CD4-positive, alpha-beta T cell treated with Interleukin-6 for 4 hours (primary cell): ENCODE measurements at regions not wholly inside any gene's neighbourhood (a gene's known extent, or its start where the extent isn't known, plus 50 kb on each side); places are given as distances from the start of the nearest gene placed in this dataset.

Experiments
- DNase-seq: peaks from one replicate; pipeline ENCODE4 v3.0.0-alpha.2; 2020; ENCODE audit warnings: mixed read lengths

DNA sequence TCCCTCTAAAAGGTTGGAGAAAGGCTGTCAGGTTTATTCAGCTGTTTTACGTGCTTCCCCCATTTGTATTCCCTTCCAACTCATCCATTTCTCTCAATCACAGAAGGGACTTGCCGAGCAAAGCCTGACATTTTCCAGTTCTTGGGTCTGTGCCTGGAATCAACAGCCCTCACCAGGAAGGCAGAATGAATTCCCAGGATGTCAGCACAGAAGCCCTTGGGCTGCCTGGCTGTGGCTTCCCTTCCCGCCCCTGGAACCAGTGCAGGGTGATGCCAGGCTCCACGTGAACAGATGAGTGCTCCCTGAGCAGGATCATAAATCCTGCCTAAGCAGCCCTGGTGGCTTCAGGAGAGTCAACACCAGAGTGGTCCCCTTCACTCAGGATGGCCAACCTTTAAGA is 86.1 kb upstream of the CD83 start:
- no peak for DNase-seq

DNA sequence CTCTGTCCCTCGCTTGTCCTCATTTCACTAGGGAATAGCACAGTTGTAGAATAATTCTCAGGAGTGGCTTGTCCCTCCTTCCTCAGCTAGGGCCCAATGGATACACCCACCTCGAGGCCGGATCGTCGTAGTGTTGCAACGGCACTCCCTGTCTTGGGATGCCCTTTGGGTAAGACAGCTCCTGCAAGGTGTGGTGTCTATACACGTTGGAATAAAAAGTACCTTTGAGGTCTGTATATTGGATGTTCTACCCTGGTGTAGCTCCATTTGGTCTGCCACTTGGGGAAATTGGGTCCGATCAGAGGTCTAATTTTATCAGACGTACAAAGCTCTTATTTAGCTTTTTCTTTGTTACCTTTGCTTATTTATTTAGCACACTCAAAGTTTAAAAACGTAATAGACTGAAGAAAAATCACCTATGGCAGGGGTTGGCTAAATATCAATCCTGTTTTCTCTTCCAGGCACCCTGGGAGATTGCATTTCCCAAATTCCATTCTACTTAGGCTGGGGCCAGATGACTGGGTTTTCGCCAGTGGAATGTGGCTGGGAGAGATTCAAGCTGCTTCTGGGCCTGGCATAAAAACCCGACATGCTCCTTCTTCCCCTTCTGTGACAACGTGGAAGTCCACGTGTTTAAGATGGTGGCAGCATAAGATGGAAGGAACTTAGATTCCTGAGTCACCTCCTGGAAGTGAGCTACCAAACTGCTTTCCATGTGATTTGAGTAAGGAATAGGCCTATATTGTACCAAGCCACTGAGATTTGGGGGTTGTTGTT is 82.3 kb upstream of the CD83 start:
- no peak for DNase-seq

DNA sequence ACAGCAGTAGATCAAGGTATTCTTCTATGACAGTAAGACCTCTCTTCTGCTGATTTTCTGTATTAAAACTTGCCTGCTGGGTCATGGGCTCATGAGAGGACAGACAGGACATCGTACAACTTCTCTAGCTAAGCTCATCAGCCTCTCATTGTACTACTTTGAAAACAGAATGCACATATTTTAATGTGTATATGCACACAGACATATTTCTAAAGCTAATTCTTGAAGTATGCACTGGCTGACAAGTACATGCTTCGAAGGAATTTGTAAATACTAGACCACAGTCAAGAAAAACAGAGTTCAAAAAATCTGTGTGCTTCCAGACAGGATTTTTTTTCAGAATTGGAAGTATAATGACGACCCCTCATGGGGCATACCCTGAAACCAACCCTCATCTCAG is 81.7 kb upstream of the CD83 start:
- no peak for DNase-seq

DNA sequence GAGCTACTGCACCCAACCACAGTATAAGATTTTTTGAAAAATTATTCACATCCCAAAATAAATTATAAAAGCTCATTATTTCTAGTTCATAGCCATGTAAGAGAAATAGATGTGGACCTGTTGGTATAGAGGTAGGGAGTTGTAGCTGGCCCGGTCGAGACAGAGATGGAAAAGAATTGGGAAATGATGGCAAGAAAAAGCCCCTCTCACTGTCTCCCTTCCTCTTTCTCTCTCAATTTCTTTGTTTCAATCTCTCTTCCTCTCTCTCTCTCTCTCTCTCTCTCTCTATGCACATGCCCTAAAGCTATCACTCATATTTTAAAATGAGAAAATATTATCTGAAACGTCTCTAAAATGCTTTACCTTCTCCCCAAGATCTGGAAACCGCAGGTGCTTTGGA is 80.7 kb upstream of the CD83 start:
- no peak for DNase-seq

DNA sequence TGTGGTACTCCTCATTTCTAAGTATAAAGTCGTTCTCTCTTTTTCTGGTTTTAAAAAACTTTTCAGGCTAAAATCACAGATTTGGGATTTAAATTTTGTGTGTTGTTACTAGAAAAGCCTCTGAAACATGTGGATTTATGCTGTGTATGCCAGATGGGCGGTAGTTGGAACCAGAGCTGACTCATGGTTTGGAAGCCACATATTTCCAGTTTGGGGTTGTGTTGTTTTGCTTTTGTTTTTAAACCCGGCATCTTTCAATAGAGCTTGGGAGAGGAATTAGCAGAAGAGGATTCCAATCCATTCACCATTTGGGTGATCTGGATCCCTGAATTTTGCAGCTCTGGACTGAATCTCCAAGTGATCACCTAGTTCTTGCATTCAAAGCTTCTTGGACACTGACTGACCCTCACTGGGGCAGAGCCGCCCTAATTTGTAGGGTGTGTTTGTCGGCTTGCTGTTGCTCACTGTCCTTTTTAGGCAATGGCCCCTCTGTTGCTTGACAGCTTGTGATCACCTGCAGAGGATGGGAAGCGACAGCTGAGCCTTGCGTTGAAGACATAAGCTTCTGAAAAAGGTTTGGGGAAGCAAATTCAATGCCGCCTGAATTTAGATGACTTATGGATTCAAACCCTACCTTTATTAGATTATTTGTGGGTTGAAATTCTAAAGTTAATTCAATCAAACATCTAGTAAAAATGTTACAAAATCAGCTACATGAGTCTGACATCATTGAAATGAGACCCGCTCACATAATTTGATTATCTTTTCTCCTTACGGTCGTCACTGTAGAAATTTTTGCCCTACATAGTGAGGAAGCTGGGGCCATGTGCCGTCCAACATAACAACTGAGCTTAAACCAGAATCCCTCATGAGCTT is 79.9 kb upstream of the CD83 start:
- DNase-seq: no peak

DNA sequence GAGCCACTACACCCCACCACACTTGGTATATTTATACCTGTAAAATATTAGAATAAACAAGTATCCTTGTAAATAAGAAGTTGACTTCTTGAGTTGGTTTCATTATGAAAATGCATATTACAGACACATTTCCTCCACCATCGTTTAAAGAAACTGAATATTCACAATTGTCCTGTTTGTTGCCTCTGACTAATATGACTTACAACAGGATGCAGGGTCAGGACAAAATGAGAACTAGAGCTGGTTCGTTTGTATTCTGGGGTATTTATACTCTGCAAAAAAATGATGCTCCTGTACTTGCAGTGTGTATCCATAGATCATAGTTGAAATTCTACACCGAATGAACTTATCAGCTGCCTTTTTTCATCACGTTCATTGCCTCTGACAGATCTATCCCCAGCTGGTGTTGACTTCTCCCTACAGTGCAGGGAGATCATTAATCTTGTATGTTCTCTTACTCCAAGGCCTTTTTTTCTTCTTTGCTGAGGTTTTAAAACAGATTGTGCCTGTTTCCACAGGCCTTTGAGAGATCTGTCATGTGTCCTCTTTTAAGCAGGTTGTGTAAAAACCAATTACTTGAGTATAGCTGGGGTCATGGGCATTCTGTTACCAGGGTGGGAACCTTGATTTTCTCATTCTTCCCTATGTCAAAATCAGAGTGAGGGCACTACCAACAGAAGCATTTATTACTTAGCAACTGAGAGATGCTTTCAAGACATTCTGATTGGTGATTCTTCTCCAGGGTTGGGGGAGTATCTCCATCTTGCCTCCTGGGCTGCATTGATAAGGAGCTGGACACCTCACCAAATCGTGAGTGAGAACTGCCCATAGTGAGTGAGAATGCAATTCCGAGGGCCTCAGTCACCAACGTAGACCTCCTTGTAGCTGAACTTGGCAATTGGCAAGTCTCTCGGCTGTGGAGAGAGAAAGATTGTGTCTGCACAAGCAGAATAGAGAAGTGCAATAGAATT is 78.8 kb upstream of the CD83 start:
- no peak for DNase-seq

DNA sequence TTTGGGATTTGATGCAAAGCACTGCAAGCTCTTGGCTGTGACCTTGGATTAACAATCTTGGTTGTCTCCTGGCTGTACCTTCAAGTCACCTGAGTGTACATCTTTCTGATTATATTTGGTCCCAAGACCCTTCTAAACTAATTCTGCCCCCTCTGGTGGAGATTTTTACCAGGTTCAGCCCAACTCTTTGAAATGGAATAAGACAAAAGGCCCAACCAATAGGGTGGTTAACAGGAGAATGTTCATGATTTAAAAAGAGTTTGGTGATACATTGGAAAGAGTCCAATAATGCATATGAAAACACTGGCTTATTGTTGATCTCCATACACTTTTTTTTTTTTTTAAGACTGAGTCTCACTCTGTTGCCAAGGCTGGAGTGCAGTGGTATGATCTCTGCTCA is 77.5 kb upstream of the CD83 start:
- no peak for DNase-seq

DNA sequence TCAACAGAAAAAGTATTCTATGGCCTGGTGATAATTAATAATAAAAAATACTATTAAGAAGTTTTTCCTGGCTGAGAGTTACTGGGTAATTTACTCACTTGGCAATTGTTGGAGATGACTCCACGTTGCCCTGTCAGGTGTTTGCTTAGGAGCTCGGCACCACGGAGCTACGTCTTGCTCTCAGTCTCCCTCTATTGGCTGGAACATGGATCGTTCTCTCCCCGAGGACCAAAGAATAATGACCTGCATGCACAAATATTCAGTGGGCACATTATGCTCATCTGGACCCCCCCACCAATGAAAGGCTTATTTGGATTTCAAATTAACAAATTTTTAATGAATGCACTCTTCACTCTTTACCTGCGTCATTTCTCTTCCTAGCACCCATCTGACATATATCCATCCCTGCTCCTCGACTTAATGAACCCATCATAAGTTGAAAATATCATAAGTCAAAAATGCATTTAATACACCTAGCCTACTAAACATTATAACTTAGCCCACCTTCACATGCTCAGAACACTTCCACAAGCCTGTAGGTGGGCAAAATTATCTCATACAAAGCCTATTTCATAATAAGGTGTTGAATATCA is 71.0 kb upstream of the CD83 start:
- DNase-seq: peak; percentile 40

DNA sequence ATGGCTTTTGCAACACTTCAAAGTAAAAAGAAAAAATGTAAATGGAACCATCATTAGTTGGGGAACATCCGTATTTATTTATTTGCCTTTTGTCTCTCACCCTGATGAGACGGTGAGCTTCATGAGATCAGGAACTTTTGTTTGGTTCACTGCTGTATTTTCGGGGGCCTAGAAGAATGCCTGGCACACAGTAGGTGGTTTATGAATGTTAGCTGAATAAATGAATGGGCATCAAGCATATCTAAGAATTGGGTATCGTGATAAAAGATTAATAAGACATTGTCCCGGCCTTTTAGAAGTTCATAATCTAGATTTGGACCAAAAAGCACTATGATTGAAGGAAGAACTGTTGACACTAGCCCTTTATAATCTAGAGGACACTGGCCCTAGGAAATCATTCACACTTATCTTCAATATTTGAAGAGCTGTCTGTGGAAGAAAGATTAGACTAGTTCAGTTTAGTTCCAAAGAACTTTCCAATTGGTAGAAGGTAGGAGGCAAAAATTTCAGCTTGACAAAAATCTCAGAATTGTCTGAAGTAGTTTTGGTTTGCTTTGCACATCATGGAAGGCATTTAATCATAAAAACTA is 70.3 kb upstream of the CD83 start:
- DNase-seq: no peak

DNA sequence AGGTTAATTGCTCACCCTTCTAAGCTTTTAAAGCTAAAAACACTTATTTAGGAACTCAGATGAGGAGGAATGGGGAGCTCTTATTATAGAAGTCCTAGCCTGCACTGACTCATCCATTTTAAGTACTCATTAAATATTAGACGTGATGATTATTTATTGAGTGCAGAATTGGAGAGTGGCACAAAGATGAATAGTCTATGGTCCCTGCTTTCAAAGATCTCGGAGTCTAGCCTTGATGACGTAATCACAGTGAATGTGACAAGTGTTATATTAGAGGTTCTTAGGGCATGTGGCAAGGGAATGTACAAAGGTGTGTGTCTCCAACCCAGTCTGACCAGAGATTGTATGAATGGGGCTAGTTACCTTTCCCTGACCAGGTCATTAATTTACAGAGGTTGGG is 68.7 kb upstream of the CD83 start:
- no peak for DNase-seq

DNA sequence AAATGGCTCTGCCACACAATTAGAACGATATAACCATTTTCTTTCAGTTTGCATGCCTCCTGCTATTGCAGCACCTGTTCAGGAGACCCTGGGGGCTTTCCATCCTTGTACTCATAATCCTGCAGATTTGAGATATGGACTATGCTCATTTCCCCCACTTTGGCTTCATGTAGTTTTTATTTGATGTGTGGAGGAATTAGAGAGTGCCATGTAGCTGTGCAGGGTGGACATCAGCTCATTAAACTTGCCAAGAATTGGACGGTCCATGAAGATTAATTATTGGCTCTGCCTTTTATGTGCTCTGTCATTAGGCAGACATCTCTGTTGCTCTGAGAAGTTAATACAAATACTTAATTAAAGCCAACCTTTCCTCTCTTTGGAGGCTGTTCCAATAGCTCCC is 66.2 kb upstream of the CD83 start:
- DNase-seq: no peak

DNA sequence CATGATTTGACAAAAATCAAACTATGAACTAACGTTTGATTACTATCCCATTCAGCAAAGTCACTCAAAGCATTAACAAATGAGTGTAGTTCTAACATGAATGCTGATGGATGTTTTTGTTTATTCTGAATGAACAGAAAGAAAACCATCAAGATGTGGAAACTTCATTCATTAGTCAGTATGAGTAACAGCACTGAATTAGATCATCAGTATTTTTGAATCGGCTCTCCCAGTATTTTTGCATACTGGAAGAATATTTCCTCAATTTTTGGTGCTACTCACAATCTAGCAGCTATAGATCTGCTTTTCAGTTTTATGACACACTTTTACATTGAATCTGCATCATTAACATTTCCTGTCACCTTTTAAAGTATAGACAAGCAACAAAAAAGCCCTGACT is 63.8 kb upstream of the CD83 start:
- DNase-seq: no peak

DNA sequence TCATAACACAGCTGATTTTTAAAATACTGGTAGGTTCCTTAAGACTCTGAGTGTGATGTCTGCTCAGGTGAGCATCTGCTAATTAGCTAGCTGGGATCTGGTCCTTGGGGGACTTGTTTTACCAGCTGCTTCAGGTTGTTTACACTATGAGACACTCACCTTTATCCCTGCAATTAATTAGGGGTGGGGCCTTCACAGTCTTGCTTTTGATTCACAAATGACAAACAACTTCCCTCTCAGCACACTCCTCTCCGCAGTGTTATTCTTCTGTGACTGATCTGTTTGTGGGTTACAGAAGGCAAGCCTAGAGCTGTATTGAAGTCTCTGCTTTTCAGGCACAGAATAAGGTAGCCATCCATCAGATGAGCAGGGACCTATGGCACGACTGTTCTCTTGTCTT is 62.0 kb upstream of the CD83 start:
- DNase-seq: no peak

DNA sequence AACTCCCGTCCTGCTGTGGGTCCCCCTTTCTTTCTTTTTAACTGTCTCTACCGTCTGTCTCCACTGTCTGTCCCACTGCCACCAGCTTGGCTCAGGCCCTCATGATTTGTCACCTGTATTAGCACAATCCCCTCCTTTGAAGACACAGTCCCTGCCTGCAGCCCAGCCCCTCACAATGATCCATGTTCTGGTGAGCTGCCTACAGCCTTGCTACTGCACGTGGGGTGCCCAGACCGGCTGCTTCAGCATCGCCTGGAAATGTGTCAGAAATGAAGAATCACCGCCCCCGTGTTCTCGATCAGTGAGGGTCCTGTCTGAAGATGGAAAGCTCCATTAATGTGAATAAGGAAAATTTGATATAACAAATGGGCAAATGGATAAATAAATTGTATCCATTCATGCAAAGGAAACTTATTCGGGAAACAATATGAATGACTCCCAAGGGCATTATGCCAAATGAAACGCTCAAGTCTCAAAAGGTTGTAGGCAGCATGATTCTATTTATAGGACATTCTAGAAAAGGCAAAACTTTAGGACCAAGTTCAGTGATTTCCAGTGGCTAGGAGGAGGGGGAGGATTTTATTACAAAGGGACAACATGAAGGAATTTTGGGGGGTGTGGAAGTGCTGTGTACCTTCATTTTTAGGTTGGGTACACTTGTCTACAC is 59.4 kb upstream of the CD83 start:
- DNase-seq: no peak

DNA sequence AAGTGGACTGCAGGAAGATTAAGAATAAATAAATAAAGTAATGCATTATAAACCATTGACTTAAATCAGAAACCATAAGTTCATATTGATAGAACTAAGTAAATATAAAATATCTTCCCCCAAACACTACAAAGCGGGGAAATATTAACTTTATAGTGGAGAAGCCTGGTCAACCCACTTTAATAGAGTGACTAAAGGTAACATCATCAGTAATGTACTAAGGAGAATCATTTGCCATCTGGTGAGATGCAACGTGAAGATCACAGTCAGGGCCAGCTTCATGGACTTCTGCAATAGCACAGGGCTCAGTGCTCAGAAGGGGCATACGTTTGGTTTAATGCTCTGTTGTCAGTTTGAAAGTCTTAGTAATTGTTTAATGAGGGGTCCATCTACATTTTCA is 58.8 kb upstream of the CD83 start:
- DNase-seq: no peak

DNA sequence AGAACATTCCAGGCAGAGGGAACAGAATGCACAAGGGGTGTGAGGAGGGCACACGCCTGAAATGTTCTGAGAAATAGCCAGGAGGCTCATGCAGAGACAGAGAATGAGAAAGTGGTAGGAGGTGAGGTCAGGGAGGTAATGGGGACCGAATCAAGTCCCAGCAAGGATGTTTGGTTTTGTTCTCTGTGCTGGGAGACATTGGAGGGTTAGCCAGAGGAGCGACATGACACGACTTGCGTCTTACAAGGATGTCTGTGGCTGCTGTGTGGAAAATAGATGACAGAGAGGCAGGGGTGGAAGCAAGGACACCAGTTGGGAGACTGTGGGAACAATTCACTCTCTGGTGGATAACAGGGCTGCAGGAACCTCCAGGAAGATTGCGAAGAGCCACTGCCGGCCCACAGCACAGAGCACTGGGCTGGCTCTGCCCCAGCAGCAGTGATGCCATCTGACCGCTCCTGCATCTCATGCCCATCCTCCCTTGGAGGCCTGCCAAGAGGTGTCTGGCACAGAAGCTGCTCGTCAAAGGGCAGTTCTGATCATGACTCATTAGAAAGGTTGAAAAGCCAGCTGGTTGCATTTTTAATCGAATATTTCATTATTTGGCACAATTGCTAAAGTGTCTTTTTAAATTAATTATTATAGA is 57.7 kb upstream of the CD83 start:
- DNase-seq: no peak

DNA sequence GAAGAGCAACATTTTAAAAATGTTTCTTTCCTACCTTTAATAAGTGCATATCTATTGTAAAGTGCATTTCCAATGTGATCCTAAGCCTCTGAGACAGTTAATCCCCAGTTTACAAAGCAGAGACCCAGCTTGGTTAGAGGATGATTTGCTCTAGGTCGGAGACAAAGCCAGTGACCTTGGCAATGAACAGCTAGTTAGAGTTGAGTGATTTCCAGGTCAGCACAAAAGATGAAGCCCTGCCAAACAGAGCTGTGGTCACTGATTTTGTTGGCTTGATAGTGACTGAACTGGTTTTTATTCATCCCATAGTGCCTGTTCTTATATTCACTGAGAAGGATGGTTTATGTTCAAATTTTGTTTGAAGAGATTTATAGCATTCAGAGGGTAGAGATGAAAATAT is 56.6 kb upstream of the CD83 start:
- DNase-seq: no peak

DNA sequence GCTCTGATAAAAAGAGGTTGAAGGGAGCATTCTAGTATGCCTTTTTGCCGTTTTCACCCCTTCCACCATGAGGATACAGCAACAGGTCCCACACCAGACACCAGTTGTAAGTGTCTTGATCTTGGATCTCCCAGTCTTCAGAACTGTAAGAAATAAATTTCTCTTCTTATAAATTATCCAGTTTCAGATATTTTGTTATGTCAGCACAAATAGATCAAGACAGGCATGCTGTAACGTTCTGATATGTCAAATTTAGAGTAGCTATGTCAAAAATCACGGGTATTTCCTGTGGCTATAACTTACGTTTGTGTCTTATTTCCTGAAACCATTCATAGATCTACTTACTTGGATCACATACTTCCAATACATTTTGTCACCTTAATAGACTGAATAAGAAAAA is 55.9 kb upstream of the CD83 start:
- no peak for DNase-seq

DNA sequence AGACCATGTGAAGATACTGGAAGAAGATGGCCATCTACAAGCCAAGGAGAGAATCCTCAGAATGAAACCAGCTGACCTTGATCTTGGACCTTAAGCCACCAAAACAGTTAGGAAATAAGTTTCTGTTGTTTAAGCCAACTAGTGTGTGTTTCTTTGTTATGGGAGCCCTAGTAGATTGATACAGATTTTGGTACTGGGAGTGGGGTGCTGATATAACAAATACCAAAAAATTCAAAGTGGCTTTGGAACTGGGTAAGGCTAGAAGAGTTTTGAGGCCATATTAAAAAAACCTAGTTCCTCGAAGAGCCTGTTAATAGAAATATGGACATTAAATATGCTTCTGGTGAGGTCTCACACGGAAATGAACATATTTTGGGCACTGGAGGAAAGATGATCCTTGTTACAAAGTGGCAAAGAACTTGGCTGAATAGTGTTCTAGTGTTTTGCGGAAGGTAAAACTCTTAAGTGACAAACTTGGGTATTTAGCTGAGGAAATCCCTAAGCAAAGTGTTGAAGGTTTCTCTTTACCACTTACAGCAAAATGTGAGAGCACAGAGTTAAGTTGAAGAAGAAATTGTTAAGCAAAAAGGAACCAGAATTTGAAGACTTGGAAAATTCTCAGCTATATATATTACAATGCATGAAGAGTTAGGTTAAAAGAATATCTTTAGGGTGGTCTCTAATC is 55.1 kb upstream of the CD83 start:
- DNase-seq: no peak

DNA sequence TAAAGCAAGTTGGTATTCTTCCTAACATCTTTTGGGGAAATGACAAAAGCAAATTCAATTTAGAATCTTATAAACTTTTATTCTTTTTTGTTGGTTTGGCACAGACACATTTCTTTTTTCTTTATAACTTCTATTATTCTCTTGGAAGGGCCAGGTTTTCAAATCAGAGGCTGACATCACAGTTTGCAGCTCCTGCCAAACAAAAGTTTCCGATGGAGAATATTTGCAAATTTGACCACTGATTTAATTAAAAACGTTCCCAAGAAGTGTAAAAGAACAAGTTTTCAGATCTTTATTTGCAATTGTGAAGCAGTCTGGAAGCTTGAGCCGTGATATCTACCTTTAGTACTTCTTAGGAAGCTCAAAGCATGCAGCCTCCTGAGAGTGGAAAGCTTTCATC is 53.8 kb upstream of the CD83 start:
- DNase-seq: no peak

DNA sequence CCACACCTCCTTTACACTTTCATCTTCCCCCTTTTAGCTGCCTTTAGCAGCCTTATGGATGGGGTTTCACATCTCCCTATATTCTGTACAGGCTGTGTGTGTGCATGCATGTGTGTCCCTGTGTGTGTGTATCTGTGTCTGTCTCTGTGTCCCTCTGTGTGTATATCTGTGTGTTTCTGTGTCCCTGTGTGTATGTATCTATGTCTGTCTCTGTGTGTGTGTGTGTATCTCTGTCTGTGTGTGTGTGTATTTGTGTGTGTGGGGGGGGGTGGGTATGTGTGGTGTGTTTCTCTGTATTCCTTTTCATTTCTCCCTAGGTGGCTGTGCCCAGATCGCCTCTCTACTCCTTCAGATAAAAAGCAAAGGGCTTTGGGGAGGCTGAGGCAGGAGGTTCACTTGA is 52.2 kb upstream of the CD83 start:
- DNase-seq: no peak
